Esophagus muscularis mucosa (tissue), 4 donors: ENCODE measurements at regions not wholly inside any gene's neighbourhood (a gene's known extent, or its start where the extent isn't known, plus 50 kb on each side); places are given as distances from the start of the nearest gene placed in this dataset.

Experiments used
- EP300 ChIP-seq: sonication (generic); formaldehyde crosslinking; IDR thresholded peaks from one replicate; pipeline ENCODE4 v1.6.1; 2017; ENCODE audit warnings: antibody characterized with exemption
- POLR2A ChIP-seq: fragments of 450-650 bp; IDR thresholded peaks from one replicate; pipeline ENCODE4 v1.6.1; 2017; ENCODE audit warnings: antibody characterized with exemption, moderate library complexity, mild to moderate bottlenecking, low read depth
- POLR2AphosphoS5 ChIP-seq, 2 donors: sonication (generic); formaldehyde crosslinking; IDR thresholded peaks; one replicate each; pipeline ENCODE4 v1.6.1; 2017; ENCODE audit warnings: antibody characterized with exemption in 2 of 2
- TF ChIP-seq, protein P1 (sequence below), 3 experiments: fragments of 200-600 bp in 2 of 3; fragments of 450-650 bp in 1 of 3; sonication (generic) in 2 of 3; IDR thresholded peaks; one replicate each; pipeline ENCODE4 v1.5.1; 2017 to 2019; ENCODE audit warnings: antibody characterized with exemption in 3 of 3, mild to moderate bottlenecking in 2 of 3, moderate library complexity in 1 of 3

DNA sequence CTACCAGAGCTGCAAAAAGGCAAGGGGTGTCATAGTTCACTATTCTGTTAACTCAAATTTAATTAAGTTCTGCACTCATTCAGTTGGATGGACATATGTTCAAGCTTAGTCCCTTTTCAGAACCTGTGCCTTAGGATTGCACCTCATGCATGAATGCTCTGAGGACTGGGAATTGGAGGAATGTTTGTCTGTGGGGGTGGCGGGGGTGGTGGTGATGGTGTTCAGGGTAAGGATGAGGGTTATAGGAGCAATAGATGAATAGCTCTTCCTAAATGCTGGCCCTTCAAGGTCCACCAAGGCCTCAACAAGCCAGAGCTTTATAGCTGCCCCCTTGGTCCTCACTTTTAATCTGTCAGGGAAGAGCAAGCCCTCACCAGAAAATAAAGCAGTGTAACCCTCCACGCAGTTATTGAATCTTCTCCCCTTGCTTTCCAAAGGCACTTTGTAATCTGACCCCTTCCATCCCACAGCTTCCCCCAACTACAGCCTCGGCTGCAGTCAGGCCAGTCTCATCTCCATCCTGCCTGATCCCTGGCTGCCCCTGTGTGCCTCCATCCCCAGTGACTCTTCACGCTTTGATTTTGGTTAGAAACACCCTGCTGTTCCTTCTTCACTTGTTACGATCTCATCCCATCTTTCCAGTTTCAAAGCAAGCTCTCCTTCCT lies 221.6 kb upstream of the LMCD1 start:
- no peak for TF ChIP-seq POLR2AphosphoS5 (IDR thresholded peaks at IDR 0.05)
- no peak for TF ChIP-seq POLR2A
- no peak for TF ChIP-seq EP300
- TF ChIP-seq, protein P1, sequence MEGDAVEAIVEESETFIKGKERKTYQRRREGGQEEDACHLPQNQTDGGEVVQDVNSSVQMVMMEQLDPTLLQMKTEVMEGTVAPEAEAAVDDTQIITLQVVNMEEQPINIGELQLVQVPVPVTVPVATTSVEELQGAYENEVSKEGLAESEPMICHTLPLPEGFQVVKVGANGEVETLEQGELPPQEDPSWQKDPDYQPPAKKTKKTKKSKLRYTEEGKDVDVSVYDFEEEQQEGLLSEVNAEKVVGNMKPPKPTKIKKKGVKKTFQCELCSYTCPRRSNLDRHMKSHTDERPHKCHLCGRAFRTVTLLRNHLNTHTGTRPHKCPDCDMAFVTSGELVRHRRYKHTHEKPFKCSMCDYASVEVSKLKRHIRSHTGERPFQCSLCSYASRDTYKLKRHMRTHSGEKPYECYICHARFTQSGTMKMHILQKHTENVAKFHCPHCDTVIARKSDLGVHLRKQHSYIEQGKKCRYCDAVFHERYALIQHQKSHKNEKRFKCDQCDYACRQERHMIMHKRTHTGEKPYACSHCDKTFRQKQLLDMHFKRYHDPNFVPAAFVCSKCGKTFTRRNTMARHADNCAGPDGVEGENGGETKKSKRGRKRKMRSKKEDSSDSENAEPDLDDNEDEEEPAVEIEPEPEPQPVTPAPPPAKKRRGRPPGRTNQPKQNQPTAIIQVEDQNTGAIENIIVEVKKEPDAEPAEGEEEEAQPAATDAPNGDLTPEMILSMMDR (IDR thresholded peaks at IDR 0.05): no peak
